ENCODE measurements at regions not wholly inside any gene's neighbourhood (a gene's known extent, or its start where the extent isn't known, plus 50 kb on each side); places are given as distances from the start of the nearest gene placed in this dataset.

DNA sequence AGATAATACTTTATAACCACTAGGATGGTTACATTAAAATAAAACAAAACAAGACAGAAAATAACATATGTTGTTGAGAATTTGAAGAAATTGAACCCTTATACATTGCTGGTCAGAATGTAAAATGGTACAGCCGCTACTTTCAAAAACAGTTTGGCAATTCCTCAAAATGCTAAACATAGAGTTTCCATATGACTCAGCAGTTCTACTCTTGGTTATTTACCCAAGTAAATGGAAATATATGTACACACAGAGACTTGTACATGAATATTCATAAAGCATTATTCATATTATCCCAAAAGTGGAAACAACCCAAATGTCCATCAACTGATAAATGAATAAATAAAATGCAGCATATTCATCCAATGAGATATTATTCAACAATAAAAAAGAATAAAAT lies 92.5 kb upstream of the LRATD1 start:
- TF ChIP-seq, protein P1, sequence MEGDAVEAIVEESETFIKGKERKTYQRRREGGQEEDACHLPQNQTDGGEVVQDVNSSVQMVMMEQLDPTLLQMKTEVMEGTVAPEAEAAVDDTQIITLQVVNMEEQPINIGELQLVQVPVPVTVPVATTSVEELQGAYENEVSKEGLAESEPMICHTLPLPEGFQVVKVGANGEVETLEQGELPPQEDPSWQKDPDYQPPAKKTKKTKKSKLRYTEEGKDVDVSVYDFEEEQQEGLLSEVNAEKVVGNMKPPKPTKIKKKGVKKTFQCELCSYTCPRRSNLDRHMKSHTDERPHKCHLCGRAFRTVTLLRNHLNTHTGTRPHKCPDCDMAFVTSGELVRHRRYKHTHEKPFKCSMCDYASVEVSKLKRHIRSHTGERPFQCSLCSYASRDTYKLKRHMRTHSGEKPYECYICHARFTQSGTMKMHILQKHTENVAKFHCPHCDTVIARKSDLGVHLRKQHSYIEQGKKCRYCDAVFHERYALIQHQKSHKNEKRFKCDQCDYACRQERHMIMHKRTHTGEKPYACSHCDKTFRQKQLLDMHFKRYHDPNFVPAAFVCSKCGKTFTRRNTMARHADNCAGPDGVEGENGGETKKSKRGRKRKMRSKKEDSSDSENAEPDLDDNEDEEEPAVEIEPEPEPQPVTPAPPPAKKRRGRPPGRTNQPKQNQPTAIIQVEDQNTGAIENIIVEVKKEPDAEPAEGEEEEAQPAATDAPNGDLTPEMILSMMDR (IDR thresholded peaks at IDR 0.05 in 4 of 5, conservative IDR thresholded peaks at IDR 0.05 in 1 of 5): no peak
- TF ChIP-seq POLR2A (IDR thresholded peaks at IDR 0.05): no peak

Measured in gastrocnemius medialis (tissue), 4 donors.